ENCODE measurements at regions not wholly inside any gene's neighbourhood (a gene's known extent, or its start where the extent isn't known, plus 50 kb on each side); places are given as distances from the start of the nearest gene placed in this dataset.

GRCh38 chr2:107437265-107437664 lies 389.4 kb upstream of the RGPD4 start:
- no peak for TF ChIP-seq CTCF (IDR thresholded peaks at IDR 0.05; ENCODE audit: control insufficient read depth, insufficient read depth, low read depth, low read length, missing control alignments)
- no peak for DNase-seq (ENCODE audit: low read depth)
- H3K4me3 ChIP-seq (ENCODE audit: control insufficient read depth, low read depth, low read length): no peak overlapping the region

- TF ChIP-seq CTCF (IDR thresholded peaks at IDR 0.05; ENCODE audit: control insufficient read depth, insufficient read depth, low read depth, low read length, missing control alignments): no peak
- H3K4me3 ChIP-seq (ENCODE audit: control insufficient read depth, low read depth, low read length): no peak overlapping the region
- DNase-seq (ENCODE audit: low read depth): no peak
Observed at GRCh38 chr2:107437807-107438206, 388.9 kb upstream of the RGPD4 start.

GRCh38 chr2:107448160-107448559 lies 378.5 kb upstream of the RGPD4 start:
- TF ChIP-seq CTCF (IDR thresholded peaks at IDR 0.05; ENCODE audit: control insufficient read depth, insufficient read depth, low read depth, low read length, missing control alignments): no peak
- no peak overlapping the region for H3K4me3 ChIP-seq (ENCODE audit: control insufficient read depth, low read depth, low read length)
- DNase-seq (ENCODE audit: low read depth): no peak

- TF ChIP-seq CTCF (IDR thresholded peaks at IDR 0.05; ENCODE audit: control insufficient read depth, insufficient read depth, low read depth, low read length, missing control alignments): no peak
- no peak overlapping the region for H3K4me3 ChIP-seq (ENCODE audit: control insufficient read depth, low read depth, low read length)
- no peak for DNase-seq (ENCODE audit: low read depth)
Observed at GRCh38 chr2:107461301-107461700, 365.4 kb upstream of the RGPD4 start.

GRCh38 chr2:107462181-107462580 lies 364.5 kb upstream of the RGPD4 start:
- TF ChIP-seq CTCF (IDR thresholded peaks at IDR 0.05; ENCODE audit: control insufficient read depth, insufficient read depth, low read depth, low read length, missing control alignments): no peak
- DNase-seq (ENCODE audit: low read depth): no peak
- no peak overlapping the region for H3K4me3 ChIP-seq (ENCODE audit: control insufficient read depth, low read depth, low read length)

- DNase-seq (ENCODE audit: low read depth): no peak
- TF ChIP-seq CTCF (IDR thresholded peaks at IDR 0.05; ENCODE audit: control insufficient read depth, insufficient read depth, low read depth, low read length, missing control alignments): no peak
- no peak overlapping the region for H3K4me3 ChIP-seq (ENCODE audit: control insufficient read depth, low read depth, low read length)
Observed at GRCh38 chr2:107466241-107466640, 360.5 kb upstream of the RGPD4 start.

All from AG09309 (cell line).